ENCODE measurements at regions not wholly inside any gene's neighbourhood (a gene's known extent, or its start where the extent isn't known, plus 50 kb on each side); places are given as distances from the start of the nearest gene placed in this dataset.

- H3K4me1 ChIP-seq = no peaks in the 10 kb centered on the region
- no peak for ATAC-seq
- H3K9me3 ChIP-seq = no peaks in the 10 kb centered on the region
- 85 to 100% methylated on average over 1 to 3 of the region's 3 CpGs for WGBS, 2 donors (ENCODE audit: low coverage in 1 of 2)
- H3K36me3 ChIP-seq = no peaks in the 10 kb centered on the region
- H3K27ac ChIP-seq = no peak overlapping the region
- H3K4me3 ChIP-seq = no peak overlapping the region
- H3K27me3 ChIP-seq = no peaks in the 10 kb centered on the region
- TF ChIP-seq EP300 (IDR thresholded peaks at IDR 0.05) = no peak
- TF ChIP-seq POLR2A (IDR thresholded peaks at IDR 0.05) = no peak
- no peak for TF ChIP-seq CTCF (IDR thresholded peaks at IDR 0.05)
- TF ChIP-seq POLR2AphosphoS5 (IDR thresholded peaks at IDR 0.05) = no peak
Observed at GRCh38 chr5:135089912-135090311, 55.9 kb upstream of the PITX1 start.

- Histone ChIP-seq H3K27ac (no peak overlapping the region), H3K27me3 (no peaks in the 10 kb centered on the region), H3K4me1 (no peaks in the 10 kb centered on the region), H3K9me3 (no peaks in the 10 kb centered on the region), H3K36me3 (no peaks in the 10 kb centered on the region), H3K4me3 (no peak overlapping the region)
- WGBS, 2 donors (ENCODE audit: low coverage in 1 of 2) = 9 to 13% methylated on average over 2 of the region's 2 CpGs
- ATAC-seq = no peak
- no peak for TF ChIP-seq EP300 (IDR thresholded peaks at IDR 0.05)
Observed at GRCh38 chr5:135088911-135089310, 54.9 kb upstream of the PITX1 start.

- Histone ChIP-seq H3K4me3 (no peak overlapping the region), H3K36me3 (no peaks in the 10 kb centered on the region), H3K27me3 (no peaks in the 10 kb centered on the region), H3K4me1 (no peaks in the 10 kb centered on the region), H3K27ac (no peak overlapping the region), H3K9me3 (no peaks in the 10 kb centered on the region)
- 88% methylated on average over 1 of the region's 1 CpG; no CpG with 5 or more reads in 1 of the 2 donors for WGBS, 2 donors (ENCODE audit: low coverage in 1 of 2)
- TF ChIP-seq POLR2AphosphoS5 (IDR thresholded peaks at IDR 0.05) (no peak), POLR2A (IDR thresholded peaks at IDR 0.05) (no peak), CTCF (IDR thresholded peaks at IDR 0.05) (no peak), EP300 (IDR thresholded peaks at IDR 0.05) (no peak)
- no peak for ATAC-seq
Observed at GRCh38 chr5:135087950-135088349, 53.9 kb upstream of the PITX1 start.

- WGBS, 2 donors (ENCODE audit: low coverage in 1 of 2) = 93 to 100% methylated on average over 2 to 9 of the region's 17 CpGs
- H3K9me3 ChIP-seq = peaks cover 0 to 14% (median 0%) of the 10 kb centered on the region in 3 donors
Observed at GRCh38 chr5:135085936-135086725, 52.1 kb upstream of the PITX1 start.

More at GRCh38 chr5:135085936-135086725, 52.1 kb upstream of the PITX1 start:
- ATAC-seq = no peak
- Histone ChIP-seq H3K27ac (no peak overlapping the region), H3K4me1 (no peaks in the 10 kb centered on the region), H3K4me3 (no peak overlapping the region), H3K36me3 (peaks cover 0 to 6% of the 10 kb centered on the region in 2 donors), H3K27me3 (no peaks in the 10 kb centered on the region)
- TF ChIP-seq CTCF (IDR thresholded peaks at IDR 0.05) (no peak), POLR2AphosphoS5 (IDR thresholded peaks at IDR 0.05) (no peak), POLR2A (IDR thresholded peaks at IDR 0.05) (no peak), EP300 (IDR thresholded peaks at IDR 0.05) (no peak)

Data from gastroesophageal sphincter (tissue), 4 donors.